Astrocyte (in vitro differentiated cells and primary cell): ENCODE measurements at regions not wholly inside any gene's neighbourhood (a gene's known extent, or its start where the extent isn't known, plus 50 kb on each side); places are given as distances from the start of the nearest gene placed in this dataset.

Experiments used
- DNase-seq: peaks from one replicate; pipeline ENCODE4 v3.0.0-alpha.2; 2010; ENCODE audit warnings: low read depth
- FAIRE-seq: peaks from 2 replicates; lab custom pipeline; 2011; peaks lifted over from hg19 to GRCh38; lab: Jason Lieb, UNC
- H2AFZ ChIP-seq: 2 replicates; pipeline ENCODE4 v1.6.0; 2012; ENCODE audit warnings: low read depth, low read length, inconsistent platforms
- H3K27ac ChIP-seq: 2 replicates; pipeline ENCODE4 v1.5.1; 2011; ENCODE audit warnings: low read depth, low read length, inconsistent platforms
- H3K27me3 ChIP-seq: 2 replicates; pipeline ENCODE4 v1.6.0; 2011; ENCODE audit warnings: low read length, inconsistent platforms; ENCODE audit not compliant: insufficient read depth
- H3K36me3 ChIP-seq: 2 replicates; pipeline ENCODE4 v1.5.1; 2011; ENCODE audit warnings: low read length, inconsistent platforms; ENCODE audit not compliant: insufficient read depth
- H3K4me1 ChIP-seq: 2 replicates; pipeline ENCODE4 v1.5.1; 2011; ENCODE audit warnings: low read length, inconsistent platforms; ENCODE audit not compliant: insufficient read depth
- H3K4me2 ChIP-seq: 2 replicates; pipeline ENCODE4 v1.6.0; 2012; ENCODE audit warnings: low read length, inconsistent platforms
- H3K4me3 ChIP-seq: 2 replicates; pipeline ENCODE4 v1.5.1; 2011; ENCODE audit warnings: low read depth, mild to moderate bottlenecking, low read length, inconsistent platforms; ENCODE audit not compliant: insufficient read depth
- H3K79me2 ChIP-seq: 2 replicates; pipeline ENCODE4 v1.6.0; 2012; ENCODE audit warnings: mild to moderate bottlenecking, low read length, inconsistent platforms; ENCODE audit not compliant: insufficient read depth
- H3K9ac ChIP-seq: 2 replicates; pipeline ENCODE4 v1.6.0; 2012; ENCODE audit warnings: mild to moderate bottlenecking, low read length, inconsistent platforms
- H3K9me3 ChIP-seq: 2 replicates; pipeline ENCODE4 v1.5.1; 2012; ENCODE audit warnings: low read depth, mild to moderate bottlenecking, low read length, inconsistent platforms; ENCODE audit not compliant: insufficient read depth
- H4K20me1 ChIP-seq: 2 replicates; pipeline ENCODE4 v1.6.0; 2012; ENCODE audit warnings: low read length, inconsistent platforms; ENCODE audit not compliant: insufficient read depth
- H3K27ac Mint-ChIP-seq: one replicate; pipeline ENCODE4 v1.8.0; 2021; ENCODE audit warnings: mild to moderate bottlenecking, mixed read lengths; ENCODE audit not compliant: unreplicated experiment
- H3K27me3 Mint-ChIP-seq: one replicate; pipeline ENCODE4 v1.8.0; 2021; ENCODE audit warnings: low read depth, mixed read lengths; ENCODE audit not compliant: unreplicated experiment
- H3K36me3 Mint-ChIP-seq: one replicate; pipeline ENCODE4 v1.8.0; 2021; ENCODE audit warnings: low read depth, mixed read lengths; ENCODE audit not compliant: unreplicated experiment
- H3K4me1 Mint-ChIP-seq: one replicate; pipeline ENCODE4 v1.8.0; 2021; ENCODE audit warnings: low read depth, mixed read lengths; ENCODE audit not compliant: unreplicated experiment
- H3K4me3 Mint-ChIP-seq: one replicate; pipeline ENCODE4 v1.8.0; 2021; ENCODE audit warnings: mild to moderate bottlenecking, moderate library complexity, mixed read lengths; ENCODE audit not compliant: unreplicated experiment
- H3K9me3 Mint-ChIP-seq: one replicate; pipeline ENCODE4 v1.8.0; 2021; ENCODE audit warnings: mild to moderate bottlenecking, mixed read lengths; ENCODE audit not compliant: unreplicated experiment
- EZH2 ChIP-seq: IDR thresholded peaks from 2 replicates; pipeline ENCODE4 v1.6.1; 2012; ENCODE audit warnings: mild to moderate bottlenecking, low read length, inconsistent platforms; ENCODE audit not compliant: insufficient read depth
- TF ChIP-seq, protein P1 (sequence below): IDR thresholded peaks from 2 replicates; pipeline ENCODE4 v1.5.1; 2011; ENCODE audit warnings: low read depth, mild to moderate bottlenecking, inconsistent platforms, low read length, moderate library complexity; ENCODE audit not compliant: insufficient read depth

DNA sequence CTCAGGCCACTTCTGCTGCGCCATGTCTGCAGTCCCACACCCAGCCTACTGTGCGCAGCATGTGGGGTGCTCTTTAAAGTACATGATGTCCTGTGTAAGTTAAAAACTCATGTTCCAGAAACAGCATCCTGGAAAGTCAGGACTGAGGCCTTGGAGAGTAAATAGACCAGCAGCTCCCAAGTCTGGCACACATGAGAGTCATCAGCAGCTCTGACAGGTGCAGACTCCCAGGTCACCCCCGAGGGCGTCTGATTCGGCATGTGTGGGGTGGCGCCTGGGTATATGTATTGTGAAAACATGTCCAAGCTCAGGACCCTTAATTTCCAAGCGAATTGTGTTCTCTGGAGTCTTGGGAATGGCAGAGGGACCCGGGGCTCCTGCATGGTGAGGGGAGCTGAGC, 120.1 kb upstream of the RUNX3 start:
- H3K27me3 Mint-ChIP-seq: peaks cover 76% of the 10 kb centered on the region
- no peaks in the 10 kb centered on the region for H3K4me1 Mint-ChIP-seq
- Histone ChIP-seq H2AFZ (no peak overlapping the region), H3K9ac (no peak overlapping the region), H3K4me2 (no peak overlapping the region), H3K9me3 (no peaks in the 10 kb centered on the region), H3K27me3 (peaks cover 37% of the 10 kb centered on the region), H3K27ac (no peak overlapping the region), H3K79me2 (no peaks in the 10 kb centered on the region), H3K36me3 (no peaks in the 10 kb centered on the region), H3K4me1 (no peaks in the 10 kb centered on the region), H3K4me3 (no peak overlapping the region), H4K20me1 (no peaks in the 10 kb centered on the region)
- no peak overlapping the region for H3K4me3 Mint-ChIP-seq
- H3K36me3 Mint-ChIP-seq: no peaks in the 10 kb centered on the region
- FAIRE-seq: no peak
- no peak for TF ChIP-seq EZH2
- TF ChIP-seq, protein P1, sequence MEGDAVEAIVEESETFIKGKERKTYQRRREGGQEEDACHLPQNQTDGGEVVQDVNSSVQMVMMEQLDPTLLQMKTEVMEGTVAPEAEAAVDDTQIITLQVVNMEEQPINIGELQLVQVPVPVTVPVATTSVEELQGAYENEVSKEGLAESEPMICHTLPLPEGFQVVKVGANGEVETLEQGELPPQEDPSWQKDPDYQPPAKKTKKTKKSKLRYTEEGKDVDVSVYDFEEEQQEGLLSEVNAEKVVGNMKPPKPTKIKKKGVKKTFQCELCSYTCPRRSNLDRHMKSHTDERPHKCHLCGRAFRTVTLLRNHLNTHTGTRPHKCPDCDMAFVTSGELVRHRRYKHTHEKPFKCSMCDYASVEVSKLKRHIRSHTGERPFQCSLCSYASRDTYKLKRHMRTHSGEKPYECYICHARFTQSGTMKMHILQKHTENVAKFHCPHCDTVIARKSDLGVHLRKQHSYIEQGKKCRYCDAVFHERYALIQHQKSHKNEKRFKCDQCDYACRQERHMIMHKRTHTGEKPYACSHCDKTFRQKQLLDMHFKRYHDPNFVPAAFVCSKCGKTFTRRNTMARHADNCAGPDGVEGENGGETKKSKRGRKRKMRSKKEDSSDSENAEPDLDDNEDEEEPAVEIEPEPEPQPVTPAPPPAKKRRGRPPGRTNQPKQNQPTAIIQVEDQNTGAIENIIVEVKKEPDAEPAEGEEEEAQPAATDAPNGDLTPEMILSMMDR: no peak
- H3K27ac Mint-ChIP-seq: no peak overlapping the region
- peaks cover 4% of the 10 kb centered on the region for H3K9me3 Mint-ChIP-seq
- no peak for DNase-seq

DNA sequence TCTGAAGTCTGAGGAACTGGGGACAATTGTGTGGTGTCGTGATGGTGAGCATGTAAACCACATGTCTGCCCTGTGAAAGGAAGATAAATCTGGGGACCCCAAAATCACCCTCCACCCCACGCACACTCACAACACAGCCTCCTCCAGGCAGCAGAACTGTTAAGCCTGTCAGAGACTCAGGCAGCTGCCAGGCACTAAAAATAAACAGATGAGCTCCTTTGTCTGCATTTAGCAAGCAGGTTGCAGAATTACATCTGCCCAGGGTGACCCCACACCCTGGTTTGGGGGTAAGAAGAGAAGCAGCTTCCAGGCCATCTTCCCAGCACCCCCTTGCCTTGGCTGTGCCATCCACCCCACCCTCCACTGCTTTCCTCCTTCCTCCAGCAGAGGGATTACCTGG, 119.1 kb upstream of the RUNX3 start:
- Histone ChIP-seq H3K9me3 (no peaks in the 10 kb centered on the region), H3K27me3 (peaks cover 31% of the 10 kb centered on the region), H3K27ac (no peak overlapping the region), H2AFZ (no peak overlapping the region), H3K79me2 (no peaks in the 10 kb centered on the region), H3K36me3 (no peaks in the 10 kb centered on the region), H3K9ac (no peak overlapping the region), H3K4me1 (no peaks in the 10 kb centered on the region), H3K4me3 (no peak overlapping the region), H4K20me1 (no peaks in the 10 kb centered on the region), H3K4me2 (no peak overlapping the region)
- H3K27ac Mint-ChIP-seq: no peak overlapping the region
- H3K27me3 Mint-ChIP-seq: peaks cover 70% of the 10 kb centered on the region
- H3K9me3 Mint-ChIP-seq: peaks cover 6% of the 10 kb centered on the region
- peaks cover under 1% of the 10 kb centered on the region for H3K36me3 Mint-ChIP-seq
- FAIRE-seq (no peak), DNase-seq (no peak)
- no peak overlapping the region for H3K4me3 Mint-ChIP-seq
- no peaks in the 10 kb centered on the region for H3K4me1 Mint-ChIP-seq
- no peak for TF ChIP-seq EZH2
- TF ChIP-seq, protein P1: no peak

DNA sequence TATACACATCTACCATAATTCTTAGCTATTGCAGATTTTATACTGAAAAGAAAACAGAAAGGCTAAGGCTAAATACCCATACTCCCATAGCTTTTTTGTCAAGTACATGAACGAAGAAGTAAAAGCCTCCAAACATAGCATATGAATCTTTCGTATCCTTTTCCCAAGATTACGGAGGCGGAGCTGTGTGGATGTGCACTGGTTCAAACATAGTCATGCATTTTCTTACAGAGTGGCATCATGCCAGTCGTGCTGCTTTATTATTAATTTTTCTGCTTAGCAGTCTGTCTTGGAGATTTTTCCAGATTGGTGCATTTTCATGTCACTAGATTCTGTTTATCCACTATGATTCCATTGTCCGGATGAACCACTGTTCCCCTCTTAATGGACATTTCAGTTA, 118.7 kb upstream of the RUNX3 start:
- Mint-ChIP-seq H3K27ac (no peak overlapping the region), H3K27me3 (peaks cover 73% of the 10 kb centered on the region), H3K9me3 (peaks cover 8% of the 10 kb centered on the region), H3K4me1 (no peaks in the 10 kb centered on the region), H3K4me3 (no peak overlapping the region), H3K36me3 (peaks cover 2% of the 10 kb centered on the region)
- no peaks in the 10 kb centered on the region for H4K20me1 ChIP-seq
- no peaks in the 10 kb centered on the region for H3K79me2 ChIP-seq
- TF ChIP-seq, protein P1: no peak
- TF ChIP-seq EZH2: no peak
- H3K9ac ChIP-seq: no peak overlapping the region
- H3K27ac ChIP-seq: no peak overlapping the region
- FAIRE-seq: no peak
- no peaks in the 10 kb centered on the region for H3K9me3 ChIP-seq
- no peak for DNase-seq
- no peak overlapping the region for H3K4me3 ChIP-seq
- H3K27me3 ChIP-seq: peaks cover 28% of the 10 kb centered on the region
- no peak overlapping the region for H3K4me2 ChIP-seq
- no peak overlapping the region for H2AFZ ChIP-seq
- no peaks in the 10 kb centered on the region for H3K4me1 ChIP-seq
- H3K36me3 ChIP-seq: no peaks in the 10 kb centered on the region
